ENCODE measurements at regions not wholly inside any gene's neighbourhood (a gene's known extent, or its start where the extent isn't known, plus 50 kb on each side); places are given as distances from the start of the nearest gene placed in this dataset.

DNA sequence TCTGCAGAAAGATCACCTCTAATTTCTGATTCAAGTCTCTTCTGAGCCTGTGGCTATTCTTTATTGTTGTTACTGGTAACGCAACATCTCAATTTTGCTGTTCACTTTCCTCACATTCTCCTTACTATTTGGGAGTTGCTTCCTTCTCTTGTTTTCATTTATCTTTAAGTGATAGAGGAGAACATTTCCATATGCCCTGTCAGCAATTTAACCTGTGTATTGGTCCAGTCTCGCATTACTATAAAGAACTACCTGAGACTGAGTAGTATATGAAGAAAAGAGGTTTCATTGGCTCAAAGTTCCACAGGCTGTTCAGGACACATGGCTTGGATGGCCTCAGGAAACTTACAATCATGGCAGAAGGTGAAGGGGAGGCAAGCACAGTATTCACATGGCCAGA, 1025.1 kb downstream of the OTOL1 start:
- 0% methylated on average over 2 of the region's 2 CpGs for WGBS (ENCODE audit: insufficient coverage, low coverage, missing lambda C conversion rate)
- BruUV-seq (replicated peaks) = no TSS peak

More for the DNA sequence above, 1025.1 kb downstream of the OTOL1 start:
- ChIA-PET CTCF (ENCODE audit: low intra/inter-chr PET ratio) (no interaction called here), POLR2A (no interaction called here)
- Histone ChIP-seq H3K27me3 (ENCODE audit: control insufficient read depth in 2 of 2, insufficient read depth in 2 of 2, low read length in 2 of 2) (no peaks in the 10 kb centered on the region), H3K9me3 (replicated peaks; ENCODE audit: control insufficient read depth, insufficient read depth, low read depth, low read length) (peaks cover 2% of the 10 kb centered on the region; the same call in 1 of the 2 replicates), H3K27ac (ENCODE audit: extremely low read depth, low read depth, low read length) (no peak overlapping the region), H3K9ac (ENCODE audit: insufficient read depth in 1 of 2, low read depth in 2 of 2, low read length in 2 of 2) (no peak overlapping the region), H4K20me1 (replicated peaks; ENCODE audit: control insufficient read depth, insufficient read depth, low read length) (no peaks in the 10 kb centered on the region), H3K79me2 (ENCODE audit: control insufficient read depth, insufficient read depth, low read length) (no peaks in the 10 kb centered on the region), H3K4me3 (no peak overlapping the region), H3K4me2 (ENCODE audit: insufficient read depth, low read length) (no peak overlapping the region), H3K36me3 (ENCODE audit: control insufficient read depth, insufficient read depth, low read length) (no peaks in the 10 kb centered on the region), H2AFZ (ENCODE audit: low read depth, low read length) (no peak overlapping the region), H3K9me1 (ENCODE audit: control insufficient read depth, insufficient read depth, low read length) (no peaks in the 10 kb centered on the region), H3K4me1 (replicated peaks in 1 of 2; ENCODE audit: control insufficient read depth in 2 of 2, insufficient read depth in 2 of 2, low read length in 2 of 2) (no peaks in the 10 kb centered on the region)
- FAIRE-seq (no peak), ATAC-seq (no peak), DNase-seq (ENCODE audit: extremely low read depth in 1 of 4, low spot score in 3 of 4) (no peak)
- no peak for TF ChIP-seq SRF (CRISPR knock-in tag; IDR thresholded peaks at IDR 0.05)
- TF ChIP-seq, protein P1, sequence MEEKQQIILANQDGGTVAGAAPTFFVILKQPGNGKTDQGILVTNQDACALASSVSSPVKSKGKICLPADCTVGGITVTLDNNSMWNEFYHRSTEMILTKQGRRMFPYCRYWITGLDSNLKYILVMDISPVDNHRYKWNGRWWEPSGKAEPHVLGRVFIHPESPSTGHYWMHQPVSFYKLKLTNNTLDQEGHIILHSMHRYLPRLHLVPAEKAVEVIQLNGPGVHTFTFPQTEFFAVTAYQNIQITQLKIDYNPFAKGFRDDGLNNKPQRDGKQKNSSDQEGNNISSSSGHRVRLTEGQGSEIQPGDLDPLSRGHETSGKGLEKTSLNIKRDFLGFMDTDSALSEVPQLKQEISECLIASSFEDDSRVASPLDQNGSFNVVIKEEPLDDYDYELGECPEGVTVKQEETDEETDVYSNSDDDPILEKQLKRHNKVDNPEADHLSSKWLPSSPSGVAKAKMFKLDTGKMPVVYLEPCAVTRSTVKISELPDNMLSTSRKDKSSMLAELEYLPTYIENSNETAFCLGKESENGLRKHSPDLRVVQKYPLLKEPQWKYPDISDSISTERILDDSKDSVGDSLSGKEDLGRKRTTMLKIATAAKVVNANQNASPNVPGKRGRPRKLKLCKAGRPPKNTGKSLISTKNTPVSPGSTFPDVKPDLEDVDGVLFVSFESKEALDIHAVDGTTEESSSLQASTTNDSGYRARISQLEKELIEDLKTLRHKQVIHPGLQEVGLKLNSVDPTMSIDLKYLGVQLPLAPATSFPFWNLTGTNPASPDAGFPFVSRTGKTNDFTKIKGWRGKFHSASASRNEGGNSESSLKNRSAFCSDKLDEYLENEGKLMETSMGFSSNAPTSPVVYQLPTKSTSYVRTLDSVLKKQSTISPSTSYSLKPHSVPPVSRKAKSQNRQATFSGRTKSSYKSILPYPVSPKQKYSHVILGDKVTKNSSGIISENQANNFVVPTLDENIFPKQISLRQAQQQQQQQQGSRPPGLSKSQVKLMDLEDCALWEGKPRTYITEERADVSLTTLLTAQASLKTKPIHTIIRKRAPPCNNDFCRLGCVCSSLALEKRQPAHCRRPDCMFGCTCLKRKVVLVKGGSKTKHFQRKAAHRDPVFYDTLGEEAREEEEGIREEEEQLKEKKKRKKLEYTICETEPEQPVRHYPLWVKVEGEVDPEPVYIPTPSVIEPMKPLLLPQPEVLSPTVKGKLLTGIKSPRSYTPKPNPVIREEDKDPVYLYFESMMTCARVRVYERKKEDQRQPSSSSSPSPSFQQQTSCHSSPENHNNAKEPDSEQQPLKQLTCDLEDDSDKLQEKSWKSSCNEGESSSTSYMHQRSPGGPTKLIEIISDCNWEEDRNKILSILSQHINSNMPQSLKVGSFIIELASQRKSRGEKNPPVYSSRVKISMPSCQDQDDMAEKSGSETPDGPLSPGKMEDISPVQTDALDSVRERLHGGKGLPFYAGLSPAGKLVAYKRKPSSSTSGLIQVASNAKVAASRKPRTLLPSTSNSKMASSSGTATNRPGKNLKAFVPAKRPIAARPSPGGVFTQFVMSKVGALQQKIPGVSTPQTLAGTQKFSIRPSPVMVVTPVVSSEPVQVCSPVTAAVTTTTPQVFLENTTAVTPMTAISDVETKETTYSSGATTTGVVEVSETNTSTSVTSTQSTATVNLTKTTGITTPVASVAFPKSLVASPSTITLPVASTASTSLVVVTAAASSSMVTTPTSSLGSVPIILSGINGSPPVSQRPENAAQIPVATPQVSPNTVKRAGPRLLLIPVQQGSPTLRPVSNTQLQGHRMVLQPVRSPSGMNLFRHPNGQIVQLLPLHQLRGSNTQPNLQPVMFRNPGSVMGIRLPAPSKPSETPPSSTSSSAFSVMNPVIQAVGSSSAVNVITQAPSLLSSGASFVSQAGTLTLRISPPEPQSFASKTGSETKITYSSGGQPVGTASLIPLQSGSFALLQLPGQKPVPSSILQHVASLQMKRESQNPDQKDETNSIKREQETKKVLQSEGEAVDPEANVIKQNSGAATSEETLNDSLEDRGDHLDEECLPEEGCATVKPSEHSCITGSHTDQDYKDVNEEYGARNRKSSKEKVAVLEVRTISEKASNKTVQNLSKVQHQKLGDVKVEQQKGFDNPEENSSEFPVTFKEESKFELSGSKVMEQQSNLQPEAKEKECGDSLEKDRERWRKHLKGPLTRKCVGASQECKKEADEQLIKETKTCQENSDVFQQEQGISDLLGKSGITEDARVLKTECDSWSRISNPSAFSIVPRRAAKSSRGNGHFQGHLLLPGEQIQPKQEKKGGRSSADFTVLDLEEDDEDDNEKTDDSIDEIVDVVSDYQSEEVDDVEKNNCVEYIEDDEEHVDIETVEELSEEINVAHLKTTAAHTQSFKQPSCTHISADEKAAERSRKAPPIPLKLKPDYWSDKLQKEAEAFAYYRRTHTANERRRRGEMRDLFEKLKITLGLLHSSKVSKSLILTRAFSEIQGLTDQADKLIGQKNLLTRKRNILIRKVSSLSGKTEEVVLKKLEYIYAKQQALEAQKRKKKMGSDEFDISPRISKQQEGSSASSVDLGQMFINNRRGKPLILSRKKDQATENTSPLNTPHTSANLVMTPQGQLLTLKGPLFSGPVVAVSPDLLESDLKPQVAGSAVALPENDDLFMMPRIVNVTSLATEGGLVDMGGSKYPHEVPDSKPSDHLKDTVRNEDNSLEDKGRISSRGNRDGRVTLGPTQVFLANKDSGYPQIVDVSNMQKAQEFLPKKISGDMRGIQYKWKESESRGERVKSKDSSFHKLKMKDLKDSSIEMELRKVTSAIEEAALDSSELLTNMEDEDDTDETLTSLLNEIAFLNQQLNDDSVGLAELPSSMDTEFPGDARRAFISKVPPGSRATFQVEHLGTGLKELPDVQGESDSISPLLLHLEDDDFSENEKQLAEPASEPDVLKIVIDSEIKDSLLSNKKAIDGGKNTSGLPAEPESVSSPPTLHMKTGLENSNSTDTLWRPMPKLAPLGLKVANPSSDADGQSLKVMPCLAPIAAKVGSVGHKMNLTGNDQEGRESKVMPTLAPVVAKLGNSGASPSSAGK (IDR thresholded peaks at IDR 0.05) = no peak
- TF ChIP-seq BRD9 (IDR thresholded peaks at IDR 0.05; ENCODE audit: low read depth, partially characterized antibody) = no peak
- TF ChIP-seq ZC3H11A (IDR thresholded peaks at IDR 0.05; ENCODE audit: low read depth, low read length) = no peak
- peak; percentile 19; the same call in 1 of the 2 replicates for TF ChIP-seq ZNF316 (IDR thresholded peaks at IDR 0.05)
- no peak for TF ChIP-seq CXXC5 (CRISPR knock-in tag; IDR thresholded peaks at IDR 0.05)
- intact Hi-C loops (cut with micrococcal nuclease) (no loop called here), in situ Hi-C loops (cut with MboI) (no loop called here)
